SK-N-SH (cell line): ENCODE measurements at regions not wholly inside any gene's neighbourhood (a gene's known extent, or its start where the extent isn't known, plus 50 kb on each side); places are given as distances from the start of the nearest gene placed in this dataset.

Experiments
- CTCF ChIA-PET: fragments of 300-600, 350-600 bp; formaldehyde crosslinking; extraction: SDS; loops from one replicate; lab custom pipeline; 2021; lab: Yijun Ruan, JAX
- POLR2A ChIA-PET: fragments of 350-600 bp; sonication (Branson Sonifier 250); formaldehyde crosslinking; extraction: SDS; loops from one replicate; lab custom pipeline; 2020; ENCODE audit warnings: antibody characterized with exemption, inconsistent platforms; lab: Yijun Ruan, JAX
- DNase-seq: peaks from one replicate; pipeline ENCODE4 v3.0.0; 2012
- H2AFZ ChIP-seq: fragments of 200-600 bp; sonication (generic); 2 replicates; pipeline ENCODE4 v1.8.1; 2016; ENCODE audit warnings: antibody characterized with exemption, mild to moderate bottlenecking, low read depth
- H3F3A ChIP-seq: fragments of 200-600 bp; sonication (generic); replicated peaks from 2 replicates; pipeline ENCODE3; 2016; ENCODE audit warnings: antibody characterized with exemption, mild to moderate bottlenecking; ENCODE audit not compliant: insufficient read depth
- H3K27ac ChIP-seq, 2 experiments: fragments of 200-500 bp in 1 of 2; fragments of 200-600 bp in 1 of 2; sonication (Bioruptor generic) in 1 of 2; sonication (generic), shearing (Covaris generic) in 1 of 2; 2 replicates each; pipeline versions ENCODE4 v1.5.1 to v1.6.1; 2014 to 2016; ENCODE audit warnings: low read depth in 2 of 2, inconsistent platforms in 1 of 2, low read length in 1 of 2, mild to moderate bottlenecking in 1 of 2, mixed read lengths in 1 of 2
- H3K27me3 ChIP-seq: fragments of 200-600 bp; sonication (generic), shearing (Covaris generic); 2 replicates; pipeline ENCODE4 v1.6.1; 2016; ENCODE audit warnings: mixed run types; ENCODE audit not compliant: insufficient read depth
- H3K36me3 ChIP-seq, 2 experiments: fragments of 200-500 bp in 1 of 2; fragments of 200-600 bp in 1 of 2; sonication (Bioruptor generic) in 1 of 2; sonication (generic) in 1 of 2; replicated peaks in 1 of 2; 2 replicates each; pipeline versions ENCODE3 to v1.5.1; 2014 to 2016; ENCODE audit warnings: low read length in 1 of 2, mild to moderate bottlenecking in 1 of 2; ENCODE audit not compliant: insufficient read depth in 2 of 2, control insufficient read depth in 1 of 2
- H3K4me1 ChIP-seq, 2 experiments: fragments of 200-500 bp in 1 of 2; fragments of 200-600 bp in 1 of 2; sonication (Bioruptor generic) in 1 of 2; sonication (generic), shearing (Covaris generic) in 1 of 2; 2 replicates each; pipeline versions ENCODE4 v1.5.1 to v1.6.1; 2014 to 2016; ENCODE audit warnings: low read depth in 1 of 2, low read length in 1 of 2, mixed run types in 1 of 2; ENCODE audit not compliant: insufficient read depth in 2 of 2, control insufficient read depth in 1 of 2
- H3K4me2 ChIP-seq: fragments of 200-600 bp; sonication (generic), shearing (Covaris generic); 2 replicates; pipeline ENCODE4 v1.6.1; 2017; ENCODE audit warnings: mixed run types
- H3K4me3 ChIP-seq, 2 experiments: fragments of 200-500 bp in 1 of 2; fragments of 200-600 bp in 1 of 2; sonication (Bioruptor generic) in 1 of 2; sonication (generic), shearing (Covaris generic) in 1 of 2; 2 replicates each; pipeline versions ENCODE4 v1.5.1 to v1.8.1; 2014 to 2016; ENCODE audit warnings: low read depth in 2 of 2, inconsistent platforms in 1 of 2, low read length in 1 of 2, mild to moderate bottlenecking in 1 of 2, mixed read lengths in 1 of 2, moderate library complexity in 1 of 2
- H3K79me2 ChIP-seq: fragments of 200-600 bp; sonication (generic); 2 replicates; pipeline ENCODE4 v1.8.1; 2017; ENCODE audit warnings: mild to moderate bottlenecking; ENCODE audit not compliant: insufficient read depth
- H3K9ac ChIP-seq: fragments of 200-600 bp; sonication (generic); 2 replicates; pipeline ENCODE4 v1.6.1; 2017; ENCODE audit warnings: mixed run types
- H3K9me2 ChIP-seq: fragments of 200-600 bp; sonication (generic); 2 replicates; pipeline ENCODE4 v1.6.1; 2017; ENCODE audit warnings: mixed run types
- H3K9me3 ChIP-seq: fragments of 200-600 bp; sonication (generic); 2 replicates; pipeline ENCODE4 v1.6.1; 2017; ENCODE audit warnings: mixed run types, mild to moderate bottlenecking, moderate library complexity
- H4K20me1 ChIP-seq: fragments of 200-600 bp; sonication (generic); 2 replicates; pipeline ENCODE4 v1.6.1; 2017; ENCODE audit warnings: mild to moderate bottlenecking, mixed run types; ENCODE audit not compliant: insufficient read depth
- CHD2 ChIP-seq: fragments of 150-350 bp; IDR thresholded peaks from 2 replicates; pipeline ENCODE4 v1.6.1; 2018; ENCODE audit warnings: low read length; ENCODE audit not compliant: partially characterized antibody
- ELF1 ChIP-seq: IDR thresholded peaks from 2 replicates; pipeline ENCODE4 v1.4.0; 2012
- EP300 ChIP-seq, 2 experiments: IDR thresholded peaks; 2 replicates each; pipeline versions ENCODE4 v1.4.0 to v1.6.1; 2012; ENCODE audit warnings: borderline replicate concordance in 1 of 2, low read depth in 1 of 2, low read length in 1 of 2
- FOSL2 ChIP-seq: IDR thresholded peaks from 2 replicates; pipeline ENCODE4 v1.4.0; 2012; ENCODE audit warnings: low read depth, mild to moderate bottlenecking, moderate library complexity, borderline replicate concordance
- FOXM1 ChIP-seq: IDR thresholded peaks from 2 replicates; pipeline ENCODE4 v1.4.0; 2012; ENCODE audit warnings: low read depth, mild to moderate bottlenecking
- GABPA ChIP-seq: IDR thresholded peaks from 2 replicates; pipeline ENCODE4 v1.4.0; 2012; ENCODE audit warnings: low read depth, mild to moderate bottlenecking
- GATA2 ChIP-seq: sonication (generic); formaldehyde crosslinking; IDR thresholded peaks from 2 replicates; pipeline ENCODE4 v1.5.0; 2020; ENCODE audit warnings: mild to moderate bottlenecking, missing genetic modification reagents
- JUND ChIP-seq: IDR thresholded peaks from 2 replicates; pipeline ENCODE4 v1.4.0; 2012
- MEF2A ChIP-seq: IDR thresholded peaks from 2 replicates; pipeline ENCODE4 v1.4.0; 2012; ENCODE audit warnings: low read depth, borderline replicate concordance
- PBX3 ChIP-seq: IDR thresholded peaks from 2 replicates; pipeline ENCODE4; 2012
- RAD21 ChIP-seq: IDR thresholded peaks from 2 replicates; pipeline ENCODE4 v1.6.1; 2012; ENCODE audit warnings: mild to moderate bottlenecking, low read length
- RCOR1 ChIP-seq: fragments of 150-350 bp; IDR thresholded peaks from 2 replicates; pipeline ENCODE4 v1.6.1; 2017; ENCODE audit warnings: antibody characterized with exemption, low read length
- RFX5 ChIP-seq: IDR thresholded peaks from 2 replicates; pipeline ENCODE4 v1.6.1; 2012; ENCODE audit warnings: mild to moderate bottlenecking, improper control_type of control experiment, low read length
- RXRA ChIP-seq: IDR thresholded peaks from 2 replicates; pipeline ENCODE4 v1.4.0; 2012; ENCODE audit warnings: low read depth, mild to moderate bottlenecking, borderline replicate concordance
- SIN3A ChIP-seq: IDR thresholded peaks from 2 replicates; pipeline ENCODE4 v1.6.1; 2012; ENCODE audit warnings: low read depth, mild to moderate bottlenecking, low read length, moderate library complexity, borderline replicate concordance
- SMC3 ChIP-seq: IDR thresholded peaks from 2 replicates; pipeline ENCODE4 v1.6.1; 2012; ENCODE audit warnings: low read depth, low read length, improper control_type of control experiment
- TEAD4 ChIP-seq: IDR thresholded peaks from 2 replicates; pipeline ENCODE4 v1.4.0; 2012; ENCODE audit warnings: mild to moderate bottlenecking, borderline replicate concordance; ENCODE audit not compliant: insufficient read depth
- ZBTB33 ChIP-seq: IDR thresholded peaks from 2 replicates; pipeline ENCODE4 v1.4.0; 2012; ENCODE audit warnings: low read depth, borderline replicate concordance
- WGBS: methylation state at CpG from one replicate; pipeline ENCODE4 v1.1.6; 2017; ENCODE audit warnings: low lambda C conversion rate; 5-methylcytosine and 5-hydroxymethylcytosine counted together
- TF ChIP-seq, protein P1 (sequence below): IDR thresholded peaks from 2 replicates; pipeline ENCODE4 v1.6.1; 2012; ENCODE audit warnings: mild to moderate bottlenecking, low read depth, low read length, moderate library complexity
- TF ChIP-seq, protein P2 (sequence below): IDR thresholded peaks from 2 replicates; pipeline ENCODE4 v1.4.0; 2012; ENCODE audit warnings: low read depth, borderline replicate concordance

DNA sequence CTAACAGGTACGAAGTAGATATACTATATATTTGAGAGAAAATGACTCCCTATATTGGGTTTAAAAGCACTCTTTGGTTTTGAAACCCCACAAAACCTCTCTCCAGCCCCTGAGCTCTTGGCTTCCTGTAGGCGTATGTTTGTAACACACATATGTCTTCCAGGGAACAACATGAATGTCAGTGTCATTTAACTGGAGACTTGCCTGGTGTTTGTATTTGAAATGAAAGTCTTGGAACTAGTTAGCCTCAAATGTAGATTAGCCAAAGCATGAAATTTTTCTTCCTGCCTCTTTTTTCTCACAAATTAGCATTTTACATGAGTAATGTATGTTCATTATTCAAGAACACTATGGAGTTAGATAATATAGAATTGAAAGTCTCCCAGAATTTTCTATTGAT lies 411.8 kb upstream of the ASIC2 start:
- H3K4me3 ChIP-seq, result no peak overlapping the region
- CTCF ChIA-PET, result interaction anchor here (2.2 kb wide), 1 partner anchor 21 kb away, joined by 7 read pairs; no protein-coding TSS in a partner anchor
- no peaks in the 10 kb centered on the region for H3K9me3 ChIP-seq
- no peaks in the 10 kb centered on the region for H3K27me3 ChIP-seq
- no peak overlapping the region for H2AFZ ChIP-seq
- no peaks in the 10 kb centered on the region for H3K36me3 ChIP-seq
- no peak for TF ChIP-seq SMC3
- no peak for TF ChIP-seq EP300 (IDR thresholded peaks at IDR 0.05; ENCODE audit: borderline replicate concordance in 1 of 2, low read depth in 1 of 2, low read length in 1 of 2)
- no peak for TF ChIP-seq RXRA
- TF ChIP-seq, protein P1, sequence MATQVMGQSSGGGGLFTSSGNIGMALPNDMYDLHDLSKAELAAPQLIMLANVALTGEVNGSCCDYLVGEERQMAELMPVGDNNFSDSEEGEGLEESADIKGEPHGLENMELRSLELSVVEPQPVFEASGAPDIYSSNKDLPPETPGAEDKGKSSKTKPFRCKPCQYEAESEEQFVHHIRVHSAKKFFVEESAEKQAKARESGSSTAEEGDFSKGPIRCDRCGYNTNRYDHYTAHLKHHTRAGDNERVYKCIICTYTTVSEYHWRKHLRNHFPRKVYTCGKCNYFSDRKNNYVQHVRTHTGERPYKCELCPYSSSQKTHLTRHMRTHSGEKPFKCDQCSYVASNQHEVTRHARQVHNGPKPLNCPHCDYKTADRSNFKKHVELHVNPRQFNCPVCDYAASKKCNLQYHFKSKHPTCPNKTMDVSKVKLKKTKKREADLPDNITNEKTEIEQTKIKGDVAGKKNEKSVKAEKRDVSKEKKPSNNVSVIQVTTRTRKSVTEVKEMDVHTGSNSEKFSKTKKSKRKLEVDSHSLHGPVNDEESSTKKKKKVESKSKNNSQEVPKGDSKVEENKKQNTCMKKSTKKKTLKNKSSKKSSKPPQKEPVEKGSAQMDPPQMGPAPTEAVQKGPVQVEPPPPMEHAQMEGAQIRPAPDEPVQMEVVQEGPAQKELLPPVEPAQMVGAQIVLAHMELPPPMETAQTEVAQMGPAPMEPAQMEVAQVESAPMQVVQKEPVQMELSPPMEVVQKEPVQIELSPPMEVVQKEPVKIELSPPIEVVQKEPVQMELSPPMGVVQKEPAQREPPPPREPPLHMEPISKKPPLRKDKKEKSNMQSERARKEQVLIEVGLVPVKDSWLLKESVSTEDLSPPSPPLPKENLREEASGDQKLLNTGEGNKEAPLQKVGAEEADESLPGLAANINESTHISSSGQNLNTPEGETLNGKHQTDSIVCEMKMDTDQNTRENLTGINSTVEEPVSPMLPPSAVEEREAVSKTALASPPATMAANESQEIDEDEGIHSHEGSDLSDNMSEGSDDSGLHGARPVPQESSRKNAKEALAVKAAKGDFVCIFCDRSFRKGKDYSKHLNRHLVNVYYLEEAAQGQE, result no peak
- TF ChIP-seq FOXM1, result no peak
- no peak for TF ChIP-seq RFX5
- no peak for TF ChIP-seq MEF2A
- TF ChIP-seq ELF1, result no peak
- TF ChIP-seq FOSL2, result no peak
- no peak for TF ChIP-seq GABPA
- no peak for TF ChIP-seq SIN3A
- TF ChIP-seq ZBTB33, result no peak
- TF ChIP-seq, all 33 proteins: peak for 0
- DNase-seq, result no peak
- POLR2A ChIA-PET, result no interaction called here
- H4K20me1 ChIP-seq, result no peaks in the 10 kb centered on the region
- no peaks in the 10 kb centered on the region for H3F3A ChIP-seq
- H3K27ac ChIP-seq, result no peak overlapping the region
- no peaks in the 10 kb centered on the region for H3K79me2 ChIP-seq
- H3K4me1 ChIP-seq, result peaks cover 0 to under 1% of the 10 kb centered on the region in 2 experiments; a peak in 2 of 4 replicates
- H3K4me2 ChIP-seq, result no peak overlapping the region
- H3K9me2 ChIP-seq, result no peaks in the 10 kb centered on the region
- H3K9ac ChIP-seq, result no peak overlapping the region
- WGBS, result 17% methylated on average over 2 of the region's 2 CpGs

GRCh38 chr17:33709881-33710280 lies 416.8 kb upstream of the ASIC2 start:
- Histone ChIP-seq H3K4me3 (no peak overlapping the region), H3K79me2 (no peaks in the 10 kb centered on the region), H3K27ac (peak overlapping the region in 1 of 2 experiments; percentile 85; a peak in 1 of 4 replicates), H3K36me3 (no peaks in the 10 kb centered on the region), H3K9ac (no peak overlapping the region), H2AFZ (no peak overlapping the region), H3K4me2 (no peak overlapping the region), H3K4me1 (peaks cover 0 to 6% of the 10 kb centered on the region in 2 experiments; a peak in 2 of 4 replicates), H3F3A (no peaks in the 10 kb centered on the region), H3K27me3 (no peaks in the 10 kb centered on the region), H3K9me2 (no peaks in the 10 kb centered on the region), H4K20me1 (no peaks in the 10 kb centered on the region), H3K9me3 (no peaks in the 10 kb centered on the region)
- ChIA-PET POLR2A (no interaction called here), CTCF (interaction anchor here (1.2 to 1.6 kb wide), 3 partner anchors 41 to 437 kb away, joined by 3 to 4 read pairs (median 3); no protein-coding TSS in a partner anchor)
- WGBS, result 1% methylated on average over 2 of the region's 2 CpGs
- peak; percentile 73 for DNase-seq
- no peak for TF ChIP-seq SMC3
- no peak for TF ChIP-seq RFX5
- TF ChIP-seq RAD21, result no peak
- TF ChIP-seq EP300 (IDR thresholded peaks at IDR 0.05; ENCODE audit: borderline replicate concordance in 1 of 2, low read depth in 1 of 2, low read length in 1 of 2), result peak in 1 of 2 experiments; percentile 47; a peak in 1 of 4 replicates
- no peak for TF ChIP-seq PBX3
- TF ChIP-seq GATA2 (CRISPR knock-in tag), result peak; percentile 75
- no peak for TF ChIP-seq FOSL2
- TF ChIP-seq CHD2, result peak; percentile 13
- peak; percentile 41; the same call in 1 of the 2 replicates for TF ChIP-seq RCOR1
- TF ChIP-seq, protein P2, sequence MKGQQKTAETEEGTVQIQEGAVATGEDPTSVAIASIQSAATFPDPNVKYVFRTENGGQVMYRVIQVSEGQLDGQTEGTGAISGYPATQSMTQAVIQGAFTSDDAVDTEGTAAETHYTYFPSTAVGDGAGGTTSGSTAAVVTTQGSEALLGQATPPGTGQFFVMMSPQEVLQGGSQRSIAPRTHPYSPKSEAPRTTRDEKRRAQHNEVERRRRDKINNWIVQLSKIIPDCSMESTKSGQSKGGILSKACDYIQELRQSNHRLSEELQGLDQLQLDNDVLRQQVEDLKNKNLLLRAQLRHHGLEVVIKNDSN, result no peak
- no peak for TF ChIP-seq RXRA
- no peak for TF ChIP-seq TEAD4
- no peak for TF ChIP-seq JUND
